ENCODE measurements at regions not wholly inside any gene's neighbourhood (a gene's known extent, or its start where the extent isn't known, plus 50 kb on each side); places are given as distances from the start of the nearest gene placed in this dataset.
"Not testable (repeated sequence)": the region's sequence is repeated elsewhere in the genome, so short reads cannot be mapped to it uniquely, and the experiment has no call there.

DNA sequence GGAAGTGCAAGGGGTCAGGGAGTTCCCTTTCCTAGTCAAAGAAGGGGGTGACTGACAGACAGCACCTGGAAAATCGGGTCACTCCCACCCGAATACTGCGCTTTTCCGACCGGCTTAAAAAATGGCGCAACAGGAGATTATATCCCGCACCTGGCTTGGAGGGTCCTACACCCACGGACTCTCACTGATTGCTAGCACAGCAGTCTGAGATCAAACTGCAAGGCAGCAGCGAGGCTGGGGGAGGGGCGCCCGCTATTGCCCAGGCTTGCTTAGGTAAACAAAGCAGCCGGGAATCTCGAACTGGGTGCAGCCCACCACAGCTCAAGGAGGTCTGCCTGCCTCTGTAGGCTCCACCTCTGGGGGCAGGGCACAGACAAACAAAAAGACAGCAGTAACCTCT, 333.8 kb downstream of the CENPW start:
- DNase-seq, result not testable (repeated sequence)

DNA sequence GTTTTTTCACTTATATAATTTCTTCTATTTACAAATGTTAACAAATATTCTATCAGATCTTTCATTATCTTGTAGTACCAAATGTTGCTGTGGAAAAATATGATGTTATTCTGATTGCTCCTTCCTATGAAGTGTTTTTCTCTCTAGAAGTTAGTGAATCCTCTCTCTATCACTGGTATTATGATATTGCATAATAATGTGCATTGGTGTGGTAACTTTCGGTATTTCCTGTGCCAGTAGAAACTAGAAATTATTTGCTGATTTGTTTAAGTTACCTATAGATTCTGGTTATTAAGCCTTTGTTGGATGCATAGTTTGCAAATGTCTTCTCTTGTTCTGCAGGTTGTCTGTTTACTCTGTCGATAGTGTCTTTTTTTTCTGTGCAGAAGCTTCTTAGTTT, 342.5 kb downstream of the CENPW start:
- no peak for DNase-seq

DNA sequence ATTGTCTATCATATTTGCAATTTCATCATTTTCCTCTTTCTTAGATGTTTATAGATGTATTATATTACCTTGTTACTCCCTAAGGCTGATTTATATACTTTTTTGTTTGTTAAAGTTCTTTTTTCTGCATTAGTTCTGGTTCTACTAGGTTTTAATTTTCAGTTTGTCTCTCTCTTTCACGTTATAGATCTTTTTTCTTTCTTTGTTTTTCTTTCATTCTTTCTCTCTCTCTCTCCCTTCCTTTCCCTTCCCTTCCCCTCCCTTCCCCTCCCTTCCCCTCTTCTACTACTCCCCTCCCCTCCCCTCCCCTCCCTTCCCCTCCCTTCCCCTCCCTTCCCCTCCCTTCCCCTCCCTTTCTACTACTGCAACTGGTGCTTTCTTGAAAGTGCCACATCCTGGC, 345.3 kb downstream of the CENPW start:
- no peak for DNase-seq

DNA sequence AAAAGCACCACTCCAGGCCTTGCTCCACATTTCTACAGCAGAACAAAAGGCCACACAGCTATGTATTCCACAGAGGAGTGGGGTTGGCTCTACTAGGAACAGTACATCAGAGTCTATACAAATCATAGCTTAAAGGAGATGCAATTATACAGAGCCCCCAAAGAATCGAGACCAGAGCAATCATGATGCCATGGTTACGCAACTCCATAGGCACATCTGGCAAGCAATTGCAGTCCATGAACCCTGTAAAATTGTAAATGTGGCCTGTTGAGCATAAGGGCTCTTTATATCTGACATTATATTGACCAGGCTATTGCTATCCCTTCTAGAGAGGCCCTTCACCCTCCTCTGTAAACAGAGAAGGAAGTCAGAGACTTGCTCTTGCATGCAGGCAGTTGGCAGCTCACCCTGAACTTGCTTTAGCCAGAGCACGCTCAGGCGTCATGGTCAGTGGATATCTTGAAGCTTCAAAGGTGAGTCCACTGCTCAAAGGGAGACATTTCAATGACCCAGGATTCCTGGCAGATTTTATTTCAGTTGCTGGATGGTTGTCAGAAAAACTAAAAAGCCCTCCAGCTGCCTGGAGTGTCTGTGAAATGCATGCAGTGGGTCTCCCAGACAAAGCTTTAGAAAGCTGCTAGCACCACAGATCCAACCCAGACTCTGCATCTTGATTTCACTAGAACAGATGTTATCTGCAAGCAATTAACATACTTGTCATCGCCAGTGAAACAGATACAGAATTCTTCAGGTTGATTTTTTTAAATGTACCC, 357.2 kb downstream of the CENPW start:
- DNase-seq, result no peak

DNA sequence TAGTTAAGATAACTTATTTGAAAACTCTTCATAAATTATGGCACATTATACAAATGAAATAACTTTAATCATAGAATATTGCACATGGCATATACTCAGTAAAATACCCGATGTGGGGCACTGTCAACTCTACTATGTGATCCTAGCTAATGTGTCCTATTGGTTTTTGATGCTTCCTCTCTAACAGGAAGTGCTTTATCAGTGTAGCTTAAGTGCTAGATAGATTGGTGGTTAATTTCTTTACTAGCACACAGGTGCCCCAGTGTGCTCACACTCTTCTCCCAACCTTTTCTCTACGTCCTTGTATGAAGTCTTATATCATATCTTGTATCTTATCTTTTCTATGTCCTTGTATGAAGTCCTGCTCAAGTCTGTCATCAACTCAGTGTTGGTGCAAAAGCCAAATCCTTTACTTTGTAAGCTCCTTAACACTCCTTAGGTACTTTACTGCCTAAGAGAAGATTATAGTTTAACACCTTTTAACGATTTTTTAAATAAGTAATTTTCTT, 358.9 kb downstream of the CENPW start:
- no peak for DNase-seq

DNA sequence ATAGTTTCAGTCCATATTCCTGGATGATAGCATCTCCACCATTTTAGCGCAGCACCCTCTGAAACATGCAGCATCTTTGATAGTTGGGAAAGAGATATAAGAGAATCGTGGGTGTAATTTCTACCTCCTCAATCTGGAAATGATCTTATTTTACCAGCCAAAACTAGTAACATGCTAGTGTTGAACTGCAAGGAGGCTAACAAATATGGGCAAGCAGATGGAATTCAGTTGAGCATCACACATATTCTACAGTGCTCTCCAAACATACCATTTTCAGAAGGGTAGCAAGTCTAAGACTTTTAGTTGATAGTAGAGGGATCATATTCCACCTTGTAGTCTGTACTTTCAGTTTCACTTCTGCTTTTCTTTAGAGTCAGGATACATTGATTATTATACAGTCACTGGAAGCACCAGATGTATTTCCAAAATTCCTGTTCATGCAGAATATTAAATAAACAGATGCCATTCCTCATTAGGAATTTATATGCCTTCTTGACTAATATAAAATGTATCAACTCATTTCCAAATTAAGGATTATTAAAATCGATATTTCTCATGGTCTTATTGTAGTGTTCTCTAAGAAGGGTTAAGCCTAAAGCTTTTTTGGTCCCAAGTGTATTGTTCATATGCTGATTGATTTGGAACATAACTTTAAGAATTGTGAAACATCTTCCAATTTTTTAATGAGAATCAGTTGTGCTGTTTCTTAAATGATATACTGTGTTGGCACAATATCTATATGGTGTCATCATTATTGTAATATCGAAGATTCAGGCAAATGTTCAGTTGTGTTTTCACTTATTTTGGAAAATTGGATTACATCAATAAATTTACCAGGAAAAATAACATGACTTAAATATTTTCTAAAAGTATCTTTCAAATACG, 362.0 kb downstream of the CENPW start:
- DNase-seq, result no peak

DNA sequence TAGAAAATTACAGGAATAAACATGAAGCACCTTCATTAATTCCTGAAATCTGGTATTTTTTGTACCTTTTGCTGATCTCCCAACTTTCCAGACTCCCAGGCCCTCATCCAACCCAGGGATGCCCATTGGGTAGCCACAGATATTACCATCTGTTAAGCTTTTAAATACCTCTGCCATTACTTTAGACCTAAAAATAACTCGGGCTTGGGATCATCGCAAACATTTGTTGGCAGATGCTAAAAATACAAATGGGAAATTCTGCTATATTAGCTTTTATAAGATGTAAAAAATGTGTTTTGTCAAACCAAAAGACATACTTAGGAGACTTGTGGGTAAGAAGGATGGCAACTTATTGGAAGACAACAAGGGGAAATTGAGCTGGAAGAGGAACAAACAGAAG, 376.1 kb downstream of the CENPW start:
- DNase-seq, result no peak

DNA sequence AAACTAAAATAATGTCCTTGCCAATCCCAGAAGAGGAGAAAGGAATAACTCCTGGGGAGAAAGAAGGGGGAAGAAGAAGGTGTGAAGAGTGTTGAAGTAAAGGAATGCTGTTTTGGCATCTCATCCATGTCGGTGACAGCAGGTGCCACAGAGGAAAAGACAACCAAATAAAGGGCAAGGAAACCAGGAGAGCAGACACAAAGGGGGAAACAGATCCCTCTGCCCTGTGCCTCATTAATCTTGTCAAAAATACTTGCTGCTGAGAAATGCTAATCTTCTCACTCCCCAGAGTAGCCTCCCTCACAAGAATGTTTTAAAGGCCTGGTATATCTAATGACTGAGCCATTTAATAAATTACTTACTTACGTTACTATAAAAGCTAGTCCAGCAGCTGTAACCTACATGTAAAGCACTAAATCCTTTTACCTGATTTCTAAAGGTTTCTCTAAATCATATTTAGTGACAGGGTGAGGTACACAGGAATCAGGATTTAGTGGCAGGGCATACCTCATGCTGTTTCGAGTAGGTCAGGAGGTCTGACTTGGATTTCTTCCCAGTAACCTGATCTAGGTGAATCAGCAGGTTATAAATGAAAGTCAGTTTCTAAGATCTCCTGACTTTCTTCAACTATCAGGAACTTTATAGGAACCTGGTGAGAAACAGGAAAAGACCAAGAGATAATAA, 377.1 kb downstream of the CENPW start:
- no peak for DNase-seq

DNA sequence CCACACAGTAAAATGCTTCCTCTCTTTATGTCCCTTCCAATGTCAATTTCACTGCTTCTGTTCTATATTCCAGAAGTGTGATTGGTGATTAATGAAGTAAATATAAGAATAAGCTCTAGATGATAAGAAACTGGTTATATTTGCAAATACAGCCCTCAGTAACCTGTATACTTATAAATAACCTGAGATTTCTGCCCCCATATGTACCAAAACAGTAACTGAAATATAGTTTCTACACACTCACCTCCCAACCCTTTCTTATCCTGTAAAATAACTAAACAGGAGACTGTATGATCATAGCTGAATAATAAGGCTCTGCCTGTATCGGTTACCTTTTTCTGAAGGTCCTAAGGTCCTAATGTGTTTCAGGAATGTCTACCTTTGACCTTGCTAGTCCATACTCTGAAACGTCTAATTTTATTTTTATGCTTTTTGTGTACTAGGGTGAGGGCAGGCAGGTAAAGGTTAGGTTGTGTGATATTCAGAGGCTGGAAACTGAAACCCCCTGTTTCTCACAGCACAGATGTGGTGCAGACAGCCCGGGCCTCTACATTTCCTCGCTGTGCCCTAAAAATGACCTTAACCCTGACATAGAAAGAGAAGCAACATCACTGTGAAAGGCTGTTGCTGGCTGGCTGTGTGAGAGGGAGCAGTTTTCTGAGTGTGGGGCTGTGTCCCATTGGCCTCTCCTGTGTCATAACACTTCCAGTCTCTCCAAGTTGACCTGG, 378.8 kb downstream of the CENPW start:
- no peak for DNase-seq

DNA sequence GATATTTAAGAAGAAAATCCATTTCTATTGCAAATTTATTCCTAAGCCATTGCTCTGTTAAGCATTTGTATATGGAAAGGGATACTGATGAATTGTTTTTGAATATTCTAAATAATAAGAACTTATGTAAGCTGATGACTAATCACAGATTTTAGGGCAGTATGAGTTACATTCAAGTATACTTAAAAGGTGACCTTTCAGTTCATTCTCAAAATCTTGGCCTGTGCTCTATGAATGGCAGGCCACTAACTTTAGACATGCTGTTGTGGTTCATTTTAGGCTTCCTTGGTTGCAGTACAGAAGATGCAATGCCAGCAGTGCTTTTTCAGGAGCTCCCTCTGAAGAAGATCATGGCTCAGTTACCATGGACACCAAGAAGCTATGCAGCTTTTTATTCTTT, 380.4 kb downstream of the CENPW start:
- no peak for DNase-seq

DNA sequence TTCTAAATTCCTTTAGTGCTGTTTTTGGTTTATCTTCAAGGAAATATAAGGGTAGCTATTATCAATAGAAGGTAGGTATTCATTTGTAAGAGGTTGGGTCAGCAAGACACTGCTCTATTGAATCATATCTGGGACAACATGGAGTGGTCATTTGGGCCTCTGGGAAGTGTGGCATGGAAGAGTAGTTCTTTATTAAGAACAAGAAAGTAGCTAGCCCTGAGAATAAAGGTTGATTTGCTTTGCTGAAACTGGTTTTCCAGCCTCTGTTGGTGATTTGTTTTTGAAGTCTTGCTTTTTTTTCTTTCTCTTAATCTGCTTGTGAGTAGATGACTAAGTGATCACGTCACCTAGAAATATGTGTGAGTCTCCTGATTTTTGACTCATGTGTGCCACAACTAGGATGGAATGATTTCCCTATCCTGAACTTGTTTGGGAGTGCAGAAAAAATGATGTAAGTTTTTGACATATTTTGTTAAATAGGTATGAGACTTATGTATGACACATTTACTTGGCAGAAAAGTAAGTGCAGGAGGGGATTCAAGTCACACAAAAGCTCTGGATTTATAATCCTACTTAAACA, 381.8 kb downstream of the CENPW start:
- no peak for DNase-seq

DNA sequence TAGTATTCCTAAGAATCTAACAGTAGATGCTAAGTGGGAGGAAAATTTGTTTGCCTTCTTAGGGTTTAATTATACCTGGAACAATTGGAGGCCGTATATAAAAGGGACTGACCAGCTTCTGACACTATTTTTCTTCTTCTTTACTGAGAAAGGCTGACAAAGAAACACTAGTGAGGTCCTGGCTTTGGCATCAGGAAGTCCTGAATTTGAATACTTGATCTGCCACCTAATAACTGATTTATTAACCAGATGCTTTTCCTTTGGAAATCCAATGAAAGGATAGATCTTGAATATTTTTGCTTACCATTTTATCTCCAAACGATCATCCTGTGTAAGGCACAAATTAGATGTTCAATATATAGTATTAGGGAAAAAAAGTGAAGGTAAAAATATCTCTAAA, 382.5 kb downstream of the CENPW start:
- no peak for DNase-seq

DNA sequence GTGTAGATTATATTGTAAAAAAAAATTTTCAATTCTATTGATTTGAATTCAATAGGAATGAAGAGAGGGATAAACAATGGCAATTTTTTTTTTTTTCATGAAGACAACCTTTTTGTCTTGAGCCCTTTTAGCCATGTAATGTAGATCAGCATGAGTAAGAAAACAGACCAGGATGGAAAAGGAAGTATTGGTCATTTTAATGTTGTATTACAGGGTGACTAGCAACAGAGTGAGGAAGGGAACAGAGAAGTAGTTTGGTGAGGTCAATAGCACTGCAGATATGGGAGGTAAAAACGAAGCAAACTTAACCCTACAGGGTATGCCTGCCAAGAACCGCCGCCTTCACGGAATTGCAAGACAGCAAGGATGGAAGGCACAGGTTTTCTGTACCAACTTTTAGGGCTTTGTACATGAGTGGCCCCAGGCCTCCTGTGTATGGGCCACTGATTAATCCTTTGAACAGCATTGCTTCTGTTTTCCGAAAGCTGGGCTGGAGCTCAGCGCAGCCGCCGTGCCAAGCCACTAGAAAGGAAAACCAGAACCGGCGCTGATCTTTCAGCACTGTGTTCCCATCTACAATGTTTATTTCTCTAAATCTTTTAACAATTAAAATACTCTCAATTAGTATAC, 383.7 kb downstream of the CENPW start:
- no peak for DNase-seq

DNA sequence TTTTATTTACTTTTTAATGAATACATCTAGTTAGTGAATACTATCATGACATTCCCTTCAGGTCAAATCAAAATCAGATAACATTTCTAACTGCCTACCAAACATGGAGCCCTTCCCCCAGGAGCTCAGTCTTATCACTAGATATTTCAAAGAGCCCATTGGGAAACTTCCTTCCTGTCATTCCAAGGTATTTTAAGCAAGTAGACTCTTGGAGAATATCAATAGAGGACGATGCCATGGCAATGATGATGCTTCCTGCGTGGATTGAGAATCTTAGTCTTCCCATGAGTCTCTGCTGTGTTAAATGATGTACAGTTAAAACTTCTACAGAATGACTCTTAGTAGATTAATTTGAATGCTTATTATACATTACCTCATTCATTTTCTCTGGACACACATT, 384.9 kb downstream of the CENPW start:
- DNase-seq, result no peak

DNA sequence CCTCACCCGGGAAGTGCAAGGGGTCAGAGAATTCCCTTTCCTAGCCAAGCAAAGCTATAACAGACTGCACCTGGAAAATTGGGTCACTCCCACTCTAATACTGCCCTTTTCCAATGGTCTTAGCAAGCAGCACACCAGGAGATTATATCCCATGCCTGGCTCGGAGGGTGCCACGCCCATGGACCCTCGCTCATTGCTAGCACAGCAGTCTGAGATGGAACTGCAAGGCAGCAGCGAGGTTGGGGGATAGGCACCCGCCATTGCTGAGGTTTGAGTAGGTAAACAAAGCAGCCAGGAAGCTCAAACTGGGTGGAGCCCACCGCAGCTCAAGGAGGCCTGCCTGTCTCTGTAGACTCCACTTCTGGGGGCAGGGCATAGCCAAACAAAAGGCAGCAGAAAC, 386.5 kb downstream of the CENPW start:
- not testable (repeated sequence) for DNase-seq

DNA sequence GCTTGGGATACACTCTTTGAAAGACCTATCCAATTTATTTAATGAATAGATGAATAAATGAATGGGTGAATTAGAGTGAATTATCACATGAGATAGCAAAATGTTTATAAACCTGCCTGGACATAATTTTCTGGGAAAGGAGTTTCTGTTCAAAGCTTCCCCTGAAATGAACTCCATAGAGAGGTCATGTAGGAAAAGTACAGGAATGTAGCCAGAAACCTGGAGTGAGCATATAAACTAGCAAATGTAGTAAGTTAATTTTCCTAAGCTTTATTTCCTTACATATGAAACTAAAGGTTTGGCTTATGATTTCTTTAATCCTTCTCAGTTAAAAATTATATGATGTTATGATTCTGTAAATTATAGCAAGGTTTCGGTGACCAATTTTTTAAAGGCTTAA, 380.3 kb upstream of the RSPO3 start:
- no peak for DNase-seq

DNA sequence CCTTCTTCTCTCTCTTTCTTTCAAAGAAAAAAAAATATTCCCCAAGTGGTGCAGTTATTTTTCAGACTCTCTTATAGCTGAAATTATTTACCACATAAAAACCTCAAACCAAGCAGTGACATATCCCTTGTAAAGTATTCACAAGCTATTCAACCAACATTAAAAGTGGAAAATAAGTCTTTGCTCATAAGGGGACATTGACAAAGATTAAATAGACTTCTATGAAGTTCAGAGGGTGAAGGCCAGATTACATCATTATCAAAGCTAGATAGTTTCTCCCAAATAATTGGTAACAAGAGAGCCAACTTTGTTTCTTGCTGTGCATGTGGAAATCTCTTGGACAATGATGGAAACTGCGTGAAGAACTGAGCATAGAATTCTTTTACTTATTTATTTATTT, 379.8 kb upstream of the RSPO3 start:
- no peak for DNase-seq

DNA sequence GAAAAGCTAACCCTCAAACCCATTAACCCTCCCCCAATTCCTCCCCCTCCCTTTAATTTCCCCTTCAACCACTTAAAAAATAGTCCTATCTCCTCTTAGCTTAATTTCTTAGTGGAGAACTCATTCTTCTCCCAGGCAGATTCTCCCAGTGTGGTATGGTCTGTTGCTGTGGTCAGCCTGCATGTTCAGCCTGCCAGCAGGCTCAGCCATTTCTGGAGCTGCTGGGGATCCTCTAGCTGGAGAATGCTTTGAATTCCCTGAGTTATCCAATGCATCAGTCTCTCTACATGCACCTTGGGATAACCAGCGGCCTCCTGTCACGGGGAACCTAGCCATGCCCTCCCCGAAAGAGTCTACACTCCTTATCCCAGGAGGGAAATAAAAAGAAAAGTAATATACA, 375.4 kb upstream of the RSPO3 start:
- DNase-seq, result no peak

DNA sequence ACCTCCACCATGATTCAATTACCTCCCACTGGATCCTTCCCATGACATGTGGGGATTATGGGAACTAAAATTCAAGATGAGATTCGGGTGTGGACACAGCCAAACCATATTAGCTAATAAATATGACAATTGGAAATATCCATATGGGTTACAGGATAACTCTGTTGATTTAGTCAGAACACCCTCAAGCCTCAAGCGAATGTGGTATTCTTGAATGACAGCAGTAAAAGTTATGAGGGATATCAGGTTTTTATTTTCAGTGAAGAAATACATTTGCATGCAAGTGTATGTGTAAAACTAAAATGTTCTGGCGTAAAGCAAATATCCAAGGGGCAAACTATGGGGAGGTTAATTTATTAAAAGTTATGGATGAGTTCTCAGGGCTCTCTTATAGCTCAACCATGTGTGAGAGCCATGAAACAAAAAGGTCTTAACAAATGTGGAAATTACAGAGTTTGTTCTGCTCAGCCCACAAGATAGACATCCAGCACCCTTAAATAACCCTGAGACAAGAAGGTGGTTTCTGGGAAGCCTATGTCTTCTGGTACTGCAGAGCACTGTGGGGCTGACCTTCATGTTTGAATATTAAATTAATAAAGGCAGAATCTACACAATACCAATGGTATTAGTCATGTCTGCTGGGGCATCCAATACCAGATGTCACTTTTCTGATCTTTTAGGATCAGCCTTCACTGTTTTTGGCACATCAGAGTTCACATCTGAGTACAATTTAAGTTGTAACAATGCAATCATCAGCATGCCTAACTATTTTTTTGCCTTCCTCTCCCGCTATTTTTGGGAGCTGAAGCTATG, 370.5 kb upstream of the RSPO3 start:
- peak; percentile 3 to 9 for DNase-seq

DNA sequence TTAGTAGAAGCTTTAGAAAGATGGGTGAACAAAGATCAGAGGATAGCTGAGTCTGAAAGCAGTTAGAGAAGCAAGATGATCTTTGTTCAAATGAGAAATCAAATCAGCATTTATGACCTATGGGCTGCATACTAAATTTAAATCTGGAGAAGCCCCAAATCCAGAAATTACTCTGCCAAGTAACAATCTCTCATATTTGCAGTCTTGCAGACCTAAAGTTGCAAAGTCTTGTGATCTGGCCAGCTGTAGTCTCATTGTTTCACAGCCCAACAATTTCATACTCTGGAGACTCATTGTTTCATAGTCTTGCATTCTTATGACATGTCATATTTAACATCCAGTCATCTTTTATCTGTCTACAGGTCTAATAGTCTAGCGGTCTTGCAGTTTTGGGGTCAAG, 364.9 kb upstream of the RSPO3 start:
- DNase-seq, result no peak

DNA sequence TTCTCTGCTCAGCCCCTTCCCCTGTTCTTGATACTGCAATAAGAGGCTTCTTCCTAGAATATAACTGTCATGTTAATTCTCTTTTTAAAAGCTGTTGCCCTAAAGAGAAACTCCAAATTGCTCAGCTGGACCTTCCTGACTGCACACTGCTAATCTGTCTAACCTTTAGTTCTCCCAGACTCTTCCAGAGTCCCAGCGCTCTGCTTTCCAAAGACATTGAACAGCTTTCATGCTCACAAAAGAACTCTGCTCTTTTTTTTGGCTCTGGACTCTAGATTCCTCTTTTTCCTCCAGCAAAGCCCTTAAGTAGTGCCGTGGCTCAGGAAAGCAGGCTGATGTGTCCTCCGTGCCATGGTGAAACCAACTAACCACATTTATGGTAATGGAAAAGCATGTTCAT, 356.6 kb upstream of the RSPO3 start:
- no peak for DNase-seq
